ENCODE measurements at regions not wholly inside any gene's neighbourhood (a gene's known extent, or its start where the extent isn't known, plus 50 kb on each side); places are given as distances from the start of the nearest gene placed in this dataset.

DNA sequence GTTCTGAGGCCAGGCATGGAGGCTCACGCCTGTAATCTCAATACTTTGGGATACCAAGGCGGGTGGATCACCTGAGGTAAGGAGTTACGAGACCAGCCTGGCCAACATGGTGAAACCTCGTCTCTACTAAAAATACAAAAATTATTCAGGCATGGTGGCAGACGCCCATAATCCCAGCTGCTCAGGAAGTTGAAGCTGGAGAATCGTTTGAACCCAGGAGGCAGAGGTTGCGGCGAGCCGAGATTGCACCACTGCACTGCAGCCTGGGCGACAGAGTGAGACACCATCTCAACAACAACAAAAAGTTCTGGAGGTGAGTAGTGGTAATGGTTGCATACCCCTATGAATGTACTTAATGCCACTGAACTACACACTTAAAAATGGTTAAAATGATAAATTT lies 60.3 kb upstream of the SP4 start:
- H3K4me1 Mint-ChIP-seq (ENCODE audit: low read depth) = peaks cover 64% of the 10 kb centered on the region
- H3K27ac Mint-ChIP-seq = no peak overlapping the region
- H3K36me3 Mint-ChIP-seq (ENCODE audit: low read depth) = peaks cover 13% of the 10 kb centered on the region
- peaks cover 9% of the 10 kb centered on the region for H3K9me3 Mint-ChIP-seq
- no peaks in the 10 kb centered on the region for H3K27me3 Mint-ChIP-seq (ENCODE audit: insufficient read depth)
- H3K4me3 Mint-ChIP-seq = no peak overlapping the region
- intact Hi-C loops (cut with micrococcal nuclease) = loop anchor here (10.0 kb wide), 1 partner anchor 1647 kb away; the partner anchor contains the start of gene HYCC1
- DNase-seq (ENCODE audit: low spot score) = no peak

- Mint-ChIP-seq H3K4me1 (ENCODE audit: low read depth) (peaks cover 64% of the 10 kb centered on the region), H3K27ac (no peak overlapping the region), H3K9me3 (peaks cover 14% of the 10 kb centered on the region), H3K36me3 (ENCODE audit: low read depth) (peaks cover 11% of the 10 kb centered on the region), H3K4me3 (no peak overlapping the region), H3K27me3 (ENCODE audit: insufficient read depth) (no peaks in the 10 kb centered on the region)
- no peak for DNase-seq (ENCODE audit: low spot score)
- intact Hi-C loops (cut with micrococcal nuclease) = loop anchor here (10.0 kb wide), 1 partner anchor 1646 kb away; the partner anchor contains the start of gene HYCC1
Observed at GRCh38 chr7:21368317-21368716, 59.6 kb upstream of the SP4 start.

- DNase-seq (ENCODE audit: low spot score) = no peak
- H3K27ac Mint-ChIP-seq = no peak overlapping the region
Observed at GRCh38 chr7:21370283-21370982, 57.5 kb upstream of the SP4 start.

GRCh38 chr7:21371360-21371759 lies 56.5 kb upstream of the SP4 start:
- intact Hi-C loops (cut with micrococcal nuclease) = no loop called here
- H3K36me3 Mint-ChIP-seq (ENCODE audit: low read depth) = peaks cover 8% of the 10 kb centered on the region
- no peak for DNase-seq (ENCODE audit: low spot score)
- H3K4me3 Mint-ChIP-seq = no peak overlapping the region
- H3K4me1 Mint-ChIP-seq (ENCODE audit: low read depth) = peaks cover 39% of the 10 kb centered on the region
- H3K27me3 Mint-ChIP-seq (ENCODE audit: insufficient read depth) = no peaks in the 10 kb centered on the region
- H3K9me3 Mint-ChIP-seq = peaks cover 10% of the 10 kb centered on the region
- H3K27ac Mint-ChIP-seq = no peak overlapping the region

More at GRCh38 chr7:21370283-21370982, 57.5 kb upstream of the SP4 start:
- no peaks in the 10 kb centered on the region for H3K27me3 Mint-ChIP-seq (ENCODE audit: insufficient read depth)
- H3K9me3 Mint-ChIP-seq = peaks cover 10% of the 10 kb centered on the region
- H3K36me3 Mint-ChIP-seq (ENCODE audit: low read depth) = peaks cover 8% of the 10 kb centered on the region
- peaks cover 48% of the 10 kb centered on the region for H3K4me1 Mint-ChIP-seq (ENCODE audit: low read depth)
- H3K4me3 Mint-ChIP-seq = no peak overlapping the region
- intact Hi-C loops (cut with micrococcal nuclease) = loop anchor here (1.0 kb wide), 1 partner anchor 31 kb away; no protein-coding TSS in a partner anchor

GRCh38 chr7:21373031-21373430 lies 54.9 kb upstream of the SP4 start:
- Mint-ChIP-seq H3K4me1 (ENCODE audit: low read depth) (peaks cover 24% of the 10 kb centered on the region), H3K9me3 (peaks cover 21% of the 10 kb centered on the region), H3K36me3 (ENCODE audit: low read depth) (peaks cover 14% of the 10 kb centered on the region), H3K27me3 (ENCODE audit: insufficient read depth) (no peaks in the 10 kb centered on the region), H3K4me3 (no peak overlapping the region), H3K27ac (no peak overlapping the region)
- intact Hi-C loops (cut with micrococcal nuclease) = no loop called here
- DNase-seq (ENCODE audit: low spot score) = no peak

DNA sequence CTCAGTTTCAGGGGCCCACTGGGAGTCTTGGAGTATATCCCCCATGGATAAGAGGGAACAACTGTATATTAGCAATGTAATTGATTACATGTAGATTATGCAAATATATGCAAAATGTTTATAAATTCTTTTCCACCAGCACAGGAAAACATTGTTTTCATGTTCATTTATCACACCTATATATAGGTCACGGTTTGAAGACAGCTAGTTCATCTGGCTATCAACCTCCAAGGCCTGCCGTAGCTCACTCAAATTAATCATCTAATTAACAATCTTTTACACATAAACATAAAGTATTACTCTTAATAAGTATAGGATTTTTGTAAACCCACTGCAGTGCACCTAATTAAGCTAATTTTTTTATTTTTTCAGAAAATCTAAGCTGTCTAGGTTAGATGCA lies 53.7 kb upstream of the SP4 start:
- Mint-ChIP-seq H3K27me3 (ENCODE audit: insufficient read depth) (no peaks in the 10 kb centered on the region), H3K27ac (no peak overlapping the region), H3K4me3 (no peak overlapping the region), H3K36me3 (ENCODE audit: low read depth) (peaks cover 14% of the 10 kb centered on the region), H3K4me1 (ENCODE audit: low read depth) (peaks cover 21% of the 10 kb centered on the region), H3K9me3 (peaks cover 26% of the 10 kb centered on the region)
- intact Hi-C loops (cut with micrococcal nuclease) = no loop called here
- DNase-seq (ENCODE audit: low spot score) = no peak

DNA sequence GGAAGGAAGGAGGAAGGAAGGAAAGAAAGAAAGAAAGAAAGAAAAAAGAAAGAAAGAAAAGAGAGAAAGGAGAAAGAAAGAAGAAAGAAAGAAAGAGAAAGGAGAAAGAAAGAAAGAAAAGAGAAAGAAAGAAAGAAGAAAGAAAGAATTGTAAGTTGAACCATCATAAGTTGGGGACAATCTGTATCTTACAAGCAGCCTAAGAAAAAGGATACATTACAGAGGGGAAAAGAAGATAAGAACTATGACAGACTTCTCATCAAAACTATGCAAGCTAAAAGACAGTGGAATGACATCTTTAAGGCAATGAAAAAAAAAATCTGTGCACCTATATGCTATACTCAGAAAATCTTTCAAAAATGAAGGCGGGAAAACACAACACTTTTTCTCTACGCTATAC lies 50.3 kb upstream of the SP4 start:
- Mint-ChIP-seq H3K27me3 (ENCODE audit: insufficient read depth) (no peaks in the 10 kb centered on the region), H3K4me1 (ENCODE audit: low read depth) (peaks cover 12% of the 10 kb centered on the region), H3K4me3 (no peak overlapping the region), H3K9me3 (peaks cover 37% of the 10 kb centered on the region), H3K27ac (no peak overlapping the region), H3K36me3 (ENCODE audit: low read depth) (peaks cover 16% of the 10 kb centered on the region)
- DNase-seq (ENCODE audit: low spot score) = no peak
- intact Hi-C loops (cut with micrococcal nuclease) = no loop called here
